Ascending aorta (tissue), 2 donors: ENCODE measurements at regions not wholly inside any gene's neighbourhood (a gene's known extent, or its start where the extent isn't known, plus 50 kb on each side); places are given as distances from the start of the nearest gene placed in this dataset.

Experiments
- DNase-seq, 2 donors: peaks; one replicate each; pipeline ENCODE4 v3.0.0-alpha.2; 2019; ENCODE audit warnings: low spot score in 2 of 2
- H3K27ac ChIP-seq, 2 donors: fragments of 200-600 bp; sonication (generic); one replicate each; pipeline ENCODE4 v1.5.1; 2016 to 2017; ENCODE audit warnings: mild to moderate bottlenecking in 1 of 2
- H3K27me3 ChIP-seq: fragments of 200-600 bp; sonication (generic); one replicate; pipeline ENCODE4 v1.5.1; 2017
- H3K36me3 ChIP-seq, 2 donors: fragments of 200-600 bp; sonication (generic); one replicate each; pipeline ENCODE4 v1.5.1; 2016
- H3K4me1 ChIP-seq, 2 donors: fragments of 200-600 bp; sonication (generic); one replicate each; pipeline ENCODE4 v1.5.1; 2016 to 2017; ENCODE audit warnings: mild to moderate bottlenecking in 1 of 2
- H3K4me3 ChIP-seq, 2 donors: fragments of 200-600 bp; sonication (generic); one replicate each; pipeline ENCODE4 v1.5.1; 2016 to 2017; ENCODE audit warnings: mild to moderate bottlenecking in 1 of 2
- H3K9me3 ChIP-seq, 2 donors: fragments of 200-600 bp; sonication (generic); one replicate each; pipeline ENCODE4 v1.5.1; 2016
- CTCF ChIP-seq, 3 experiments: fragments of 200-600 bp in 2 of 3; fragments of 450-650 bp in 1 of 3; sonication (generic) in 2 of 3; IDR thresholded peaks; one replicate each; pipeline ENCODE4 v1.5.1; 2016 to 2019; ENCODE audit warnings: antibody characterized with exemption in 3 of 3, mild to moderate bottlenecking in 1 of 3, moderate library complexity in 1 of 3
- intact Hi-C: fragments of 100-400 bp; cut with DNase I; formaldehyde crosslinking; loops from one replicate; pipeline ENCODE4 v1.15.1; 2023

- Histone ChIP-seq H3K9me3 (no peaks in the 10 kb centered on the region), H3K27ac (no peak overlapping the region), H3K27me3 (no peaks in the 10 kb centered on the region), H3K4me1 (no peaks in the 10 kb centered on the region), H3K4me3 (no peak overlapping the region), H3K36me3 (no peaks in the 10 kb centered on the region)
- TF ChIP-seq CTCF (IDR thresholded peaks at IDR 0.05): no peak
- intact Hi-C loops: no loop called here
- DNase-seq: no peak
Observed at GRCh38 chr4:24400537-24400936, 183.8 kb downstream of the DHX15 start.

- intact Hi-C loops: no loop called here
- Histone ChIP-seq H3K9me3 (no peaks in the 10 kb centered on the region), H3K36me3 (no peaks in the 10 kb centered on the region), H3K27ac (no peak overlapping the region), H3K27me3 (no peaks in the 10 kb centered on the region), H3K4me3 (no peak overlapping the region), H3K4me1 (no peaks in the 10 kb centered on the region)
- no peak for TF ChIP-seq CTCF (IDR thresholded peaks at IDR 0.05)
- DNase-seq: no peak
Observed at GRCh38 chr4:24396988-24397387, 187.4 kb downstream of the DHX15 start.

GRCh38 chr4:24395937-24396336 is 188.4 kb downstream of the DHX15 start:
- H3K36me3 ChIP-seq: no peaks in the 10 kb centered on the region
- no peaks in the 10 kb centered on the region for H3K9me3 ChIP-seq
- H3K27ac ChIP-seq: no peak overlapping the region
- no peaks in the 10 kb centered on the region for H3K4me1 ChIP-seq
- H3K27me3 ChIP-seq: no peaks in the 10 kb centered on the region
- no peak for TF ChIP-seq CTCF (IDR thresholded peaks at IDR 0.05)
- no peak for DNase-seq
- no peak overlapping the region for H3K4me3 ChIP-seq
- intact Hi-C loops: no loop called here

GRCh38 chr4:24394041-24394440 is 190.3 kb downstream of the DHX15 start:
- Histone ChIP-seq H3K4me1 (no peaks in the 10 kb centered on the region), H3K4me3 (no peak overlapping the region), H3K27ac (no peak overlapping the region), H3K27me3 (no peaks in the 10 kb centered on the region), H3K9me3 (no peaks in the 10 kb centered on the region), H3K36me3 (no peaks in the 10 kb centered on the region)
- no peak for TF ChIP-seq CTCF (IDR thresholded peaks at IDR 0.05)
- intact Hi-C loops: no loop called here
- no peak for DNase-seq

GRCh38 chr4:24392613-24393012 is 191.7 kb downstream of the DHX15 start:
- TF ChIP-seq CTCF (IDR thresholded peaks at IDR 0.05): no peak
- Histone ChIP-seq H3K9me3 (no peaks in the 10 kb centered on the region), H3K36me3 (no peaks in the 10 kb centered on the region), H3K4me3 (no peak overlapping the region), H3K27ac (no peak overlapping the region), H3K27me3 (no peaks in the 10 kb centered on the region), H3K4me1 (no peaks in the 10 kb centered on the region)
- intact Hi-C loops: no loop called here
- no peak for DNase-seq

GRCh38 chr4:24382381-24382780 is 202.0 kb downstream of the DHX15 start:
- Histone ChIP-seq H3K4me1 (no peaks in the 10 kb centered on the region), H3K36me3 (no peaks in the 10 kb centered on the region), H3K4me3 (no peak overlapping the region), H3K27me3 (no peaks in the 10 kb centered on the region), H3K27ac (no peak overlapping the region), H3K9me3 (no peaks in the 10 kb centered on the region)
- TF ChIP-seq CTCF (IDR thresholded peaks at IDR 0.05): no peak
- no peak for DNase-seq
- intact Hi-C loops: no loop called here
